Suprapubic skin (tissue), 4 donors: ENCODE measurements at regions not wholly inside any gene's neighbourhood (a gene's known extent, or its start where the extent isn't known, plus 50 kb on each side); places are given as distances from the start of the nearest gene placed in this dataset.

Source experiments
- CTCF ChIP-seq, 2 donors: fragments of 200-600 bp in 1 of 2; fragments of 450-650 bp in 1 of 2; sonication (generic) in 1 of 2; IDR thresholded peaks; one replicate each; pipeline ENCODE4 v1.5.1; 2016 to 2019; ENCODE audit warnings: antibody characterized with exemption in 2 of 2, mild to moderate bottlenecking in 1 of 2, moderate library complexity in 1 of 2
- EP300 ChIP-seq: sonication (generic); formaldehyde crosslinking; IDR thresholded peaks from one replicate; pipeline ENCODE4 v1.6.1; 2017; ENCODE audit warnings: antibody characterized with exemption
- POLR2AphosphoS5 ChIP-seq, 3 donors: sonication (generic); formaldehyde crosslinking; IDR thresholded peaks; one replicate each; pipeline ENCODE4 v1.6.1; 2017; ENCODE audit warnings: antibody characterized with exemption in 3 of 3

- no peak for TF ChIP-seq CTCF (IDR thresholded peaks at IDR 0.05)
- no peak for TF ChIP-seq POLR2AphosphoS5 (IDR thresholded peaks at IDR 0.05)
- no peak for TF ChIP-seq EP300
Observed at GRCh38 chr6:167767715-167768107, 59.0 kb upstream of the AFDN start.
